Prostate gland (tissue), 2 donors: ENCODE measurements at regions not wholly inside any gene's neighbourhood (a gene's known extent, or its start where the extent isn't known, plus 50 kb on each side); places are given as distances from the start of the nearest gene placed in this dataset.

Experiments used
- DNase-seq: peaks from one replicate; pipeline ENCODE4 v3.0.0-alpha.2; 2019; ENCODE audit warnings: low spot score
- H3K27ac ChIP-seq, 2 donors: fragments of 200-600 bp; sonication (generic); 2 replicates each; pipeline ENCODE4 v1.5.1; 2017 to 2019
- H3K27me3 ChIP-seq: fragments of 200-600 bp; sonication (generic); replicated peaks from 2 replicates; pipeline ENCODE4 v1.5.1; 2019; ENCODE audit not compliant: insufficient read depth
- H3K36me3 ChIP-seq, 2 donors: fragments of 200-600 bp; sonication (generic); 1 replicate in 1 of 2; 2 replicates in 1 of 2; pipeline versions ENCODE4 v1.5.1 to v1.8.1; 2017 to 2019
- H3K4me1 ChIP-seq: fragments of 200-600 bp; sonication (generic); replicated peaks from 2 replicates; pipeline ENCODE4 v1.5.1; 2019
- H3K4me3 ChIP-seq, 2 donors: fragments of 200-600 bp; sonication (generic); 2 replicates each; pipeline ENCODE4 v1.5.1; 2017 to 2019
- H3K9me3 ChIP-seq: fragments of 200-600 bp; sonication (generic); 2 replicates; pipeline ENCODE4 v1.5.1; 2017
- CTCF ChIP-seq, 4 experiments: fragments of 200-600 bp in 2 of 4; fragments of 450-650 bp in 2 of 4; sonication (generic) in 2 of 4; IDR thresholded peaks; 1 replicate in 3 of 4; 2 replicates in 1 of 4; pipeline ENCODE4 v1.5.1; 2016 to 2019; ENCODE audit warnings: antibody characterized with exemption in 4 of 4, mild to moderate bottlenecking in 2 of 4, moderate library complexity in 2 of 4
- POLR2A ChIP-seq: fragments of 450-650 bp; IDR thresholded peaks from one replicate; pipeline ENCODE4 v1.6.1; 2016; ENCODE audit warnings: antibody characterized with exemption, mild to moderate bottlenecking
- POLR2AphosphoS5 ChIP-seq: sonication (generic); formaldehyde crosslinking; IDR thresholded peaks from one replicate; pipeline ENCODE4 v1.6.1; 2017; ENCODE audit warnings: antibody characterized with exemption
- WGBS: methylation state at CpG from one replicate; pipeline ENCODE4 v1.1.5; 2018; 5-methylcytosine and 5-hydroxymethylcytosine counted together
- intact Hi-C: fragments of 100-400 bp; cut with DNase I; formaldehyde crosslinking; loops from one replicate; pipeline ENCODE4 v1.14.2; 2022

- DNase-seq: no peak
- H3K4me1 ChIP-seq: no peaks in the 10 kb centered on the region
- H3K27ac ChIP-seq: no peak overlapping the region
- no peaks in the 10 kb centered on the region for H3K36me3 ChIP-seq
- no peaks in the 10 kb centered on the region for H3K27me3 ChIP-seq
- intact Hi-C loops: no loop called here
- H3K4me3 ChIP-seq: no peak overlapping the region
- no peaks in the 10 kb centered on the region for H3K9me3 ChIP-seq
- 64% methylated on average over 6 of the region's 6 CpGs for WGBS
- TF ChIP-seq POLR2A: no peak
These were observed 105.8 kb upstream of the ADGRF1 start for GRCh38 chr6:47147836-47148344.

- Histone ChIP-seq H3K27me3 (no peaks in the 10 kb centered on the region), H3K27ac (no peak overlapping the region), H3K9me3 (no peaks in the 10 kb centered on the region), H3K4me1 (no peaks in the 10 kb centered on the region), H3K4me3 (no peak overlapping the region), H3K36me3 (no peaks in the 10 kb centered on the region)
- intact Hi-C loops: no loop called here
- 22% methylated on average over 5 of the region's 5 CpGs for WGBS
- no peak for DNase-seq
- TF ChIP-seq CTCF (IDR thresholded peaks at IDR 0.05): no peak
- no peak for TF ChIP-seq POLR2AphosphoS5
- TF ChIP-seq POLR2A: no peak
These were observed 105.1 kb upstream of the ADGRF1 start for GRCh38 chr6:47147175-47147727.

- DNase-seq: no peak
- H3K4me3 ChIP-seq: no peak overlapping the region
- WGBS: 45% methylated on average over 2 of the region's 2 CpGs
- H3K9me3 ChIP-seq: no peaks in the 10 kb centered on the region
- intact Hi-C loops: no loop called here
- H3K27me3 ChIP-seq: no peaks in the 10 kb centered on the region
- no peaks in the 10 kb centered on the region for H3K36me3 ChIP-seq
- TF ChIP-seq CTCF (IDR thresholded peaks at IDR 0.05): no peak
- TF ChIP-seq POLR2A: no peak
- TF ChIP-seq POLR2AphosphoS5: no peak
- no peak overlapping the region for H3K27ac ChIP-seq
- H3K4me1 ChIP-seq: no peaks in the 10 kb centered on the region
These were observed 104.5 kb upstream of the ADGRF1 start for GRCh38 chr6:47146431-47147174.

- no peaks in the 10 kb centered on the region for H3K9me3 ChIP-seq
- TF ChIP-seq POLR2A: no peak
- intact Hi-C loops: no loop called here
- no peaks in the 10 kb centered on the region for H3K36me3 ChIP-seq
- no peak overlapping the region for H3K4me3 ChIP-seq
- H3K27me3 ChIP-seq: no peaks in the 10 kb centered on the region
- no peaks in the 10 kb centered on the region for H3K4me1 ChIP-seq
- no peak overlapping the region for H3K27ac ChIP-seq
- DNase-seq: no peak
These were observed 103.1 kb upstream of the ADGRF1 start for GRCh38 chr6:47145212-47145611.

GRCh38 chr6:47144306-47144705 lies 102.2 kb upstream of the ADGRF1 start:
- TF ChIP-seq CTCF (IDR thresholded peaks at IDR 0.05): no peak
- no peak for TF ChIP-seq POLR2AphosphoS5
- no peak for TF ChIP-seq POLR2A
- intact Hi-C loops: no loop called here
- no peak overlapping the region for H3K4me3 ChIP-seq

GRCh38 chr6:47141963-47142362 lies 99.8 kb upstream of the ADGRF1 start:
- no peak for DNase-seq
- no peaks in the 10 kb centered on the region for H3K9me3 ChIP-seq
- WGBS: 81% methylated on average over 2 of the region's 2 CpGs
- H3K27ac ChIP-seq: no peak overlapping the region
- intact Hi-C loops: no loop called here
- TF ChIP-seq POLR2AphosphoS5 (no peak), POLR2A (no peak), CTCF (IDR thresholded peaks at IDR 0.05) (no peak)
- H3K27me3 ChIP-seq: no peaks in the 10 kb centered on the region
- H3K4me3 ChIP-seq: no peak overlapping the region
- no peaks in the 10 kb centered on the region for H3K36me3 ChIP-seq
- no peaks in the 10 kb centered on the region for H3K4me1 ChIP-seq

More at GRCh38 chr6:47144306-47144705, 102.2 kb upstream of the ADGRF1 start:
- H3K36me3 ChIP-seq: no peaks in the 10 kb centered on the region
- no peaks in the 10 kb centered on the region for H3K27me3 ChIP-seq
- no peaks in the 10 kb centered on the region for H3K9me3 ChIP-seq
- DNase-seq: no peak
- H3K27ac ChIP-seq: no peak overlapping the region
- whole genome bisulfite sequencing: 70% methylated on average over 4 of the region's 4 CpGs
- no peaks in the 10 kb centered on the region for H3K4me1 ChIP-seq
